NCI-H1694 treated with DMSO at 0.1 percent for 48 hours (cell line): ENCODE measurements at regions not wholly inside any gene's neighbourhood (a gene's known extent, or its start where the extent isn't known, plus 50 kb on each side); places are given as distances from the start of the nearest gene placed in this dataset.
"Not testable (repeated sequence)": the region's sequence is repeated elsewhere in the genome, so short reads cannot be mapped to it uniquely, and the experiment has no call there.

Experiments used
- DNase-seq: peaks from one replicate; lab custom pipeline; 2025; lab: John Stamatoyannopoulos, UW

DNA sequence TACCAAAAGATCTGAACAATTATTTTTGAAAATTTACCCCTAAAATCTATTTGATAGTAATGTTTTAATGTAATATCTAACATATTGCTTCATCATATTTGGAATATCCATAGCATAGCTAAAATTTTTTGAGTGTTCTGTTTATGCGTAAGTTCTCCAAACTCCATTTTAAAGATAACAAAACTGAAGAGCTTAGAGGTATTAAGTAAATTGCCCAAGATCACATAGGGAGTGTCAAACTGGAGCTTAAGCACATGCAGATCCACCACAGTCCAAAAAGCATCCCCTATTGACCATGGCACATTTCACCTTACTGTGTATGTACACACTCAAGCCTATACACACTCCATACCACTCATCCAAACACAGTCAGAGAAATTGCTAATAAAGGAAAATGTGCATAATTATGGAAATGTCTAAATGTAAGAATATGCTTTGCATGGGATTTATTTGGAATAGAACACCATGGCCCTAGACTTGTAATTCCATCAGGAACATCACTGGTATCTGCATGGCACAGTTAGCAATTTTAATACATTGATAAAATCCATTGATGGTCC, 85.2 kb upstream of the TGFBR2 start:
- DNase-seq, result no peak

DNA sequence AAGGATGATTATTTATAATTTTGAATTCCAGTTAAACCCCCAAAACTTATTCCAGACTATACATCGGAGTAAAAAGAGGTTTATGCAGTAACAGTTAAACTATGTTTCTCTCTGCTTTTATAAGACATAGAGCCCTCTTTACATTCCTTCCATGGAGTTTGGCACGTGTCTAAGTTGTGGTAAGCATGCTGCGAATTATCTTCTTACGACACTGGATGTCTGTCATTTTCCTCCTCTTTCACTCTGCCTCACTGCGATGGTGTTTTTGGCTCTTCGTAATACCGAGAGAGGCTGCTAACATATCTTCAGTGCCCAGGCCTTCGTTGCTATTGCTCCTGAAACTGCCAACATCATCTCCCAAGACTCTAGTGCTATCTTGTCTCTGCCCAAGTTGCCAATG, 83.9 kb upstream of the TGFBR2 start:
- no peak for DNase-seq

DNA sequence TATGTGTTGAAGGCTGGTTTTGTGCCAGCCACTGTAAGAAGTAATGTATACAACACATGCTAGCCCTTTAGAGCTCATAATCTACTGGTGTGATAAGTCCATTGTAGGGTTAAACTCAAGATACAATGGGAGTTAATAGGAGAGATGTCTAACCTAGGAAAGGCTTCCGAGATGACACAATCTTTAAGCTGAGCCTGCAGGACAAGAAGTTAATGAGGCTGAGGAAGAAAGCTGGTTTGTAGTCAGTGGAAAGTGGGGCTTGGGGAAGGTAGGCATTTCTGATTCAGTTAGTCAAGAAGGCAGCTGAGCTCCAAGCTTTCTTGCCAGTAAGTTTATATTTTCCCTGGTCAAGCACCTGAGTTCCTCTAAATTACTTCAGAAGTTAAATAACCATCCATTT, 83.0 kb upstream of the TGFBR2 start:
- no peak for DNase-seq

DNA sequence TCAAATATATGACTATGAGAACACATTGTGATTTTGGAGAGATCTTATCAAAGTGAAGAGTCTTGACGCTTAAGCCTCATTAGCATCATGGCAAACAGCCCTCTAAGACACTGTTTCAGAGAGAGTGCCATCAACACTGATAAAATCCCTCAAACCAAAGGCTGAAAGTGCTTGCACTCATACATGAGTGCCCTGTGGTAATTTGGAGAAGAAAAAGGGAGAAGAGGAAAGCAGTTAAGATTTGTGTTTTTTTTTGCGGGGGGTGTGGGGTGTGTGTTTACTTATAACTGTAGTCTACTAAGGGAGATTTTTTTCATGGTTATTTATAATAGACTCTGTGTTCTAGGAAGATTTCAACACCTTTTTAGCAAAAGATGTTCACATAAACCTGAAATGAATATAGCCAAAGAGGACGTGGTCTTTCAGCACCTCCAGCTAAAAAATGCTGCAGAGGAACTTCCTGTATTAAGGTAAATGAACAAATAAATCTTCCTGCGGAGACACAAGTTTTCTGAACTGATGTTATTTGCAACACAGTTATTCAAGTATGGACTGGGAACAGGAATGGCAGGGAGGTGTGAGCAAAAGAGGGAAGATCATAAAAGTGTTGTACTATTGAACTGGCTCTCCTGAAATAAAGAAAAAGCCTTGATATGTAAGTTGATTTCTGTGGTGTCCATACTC, 81.9 kb upstream of the TGFBR2 start:
- no peak for DNase-seq

DNA sequence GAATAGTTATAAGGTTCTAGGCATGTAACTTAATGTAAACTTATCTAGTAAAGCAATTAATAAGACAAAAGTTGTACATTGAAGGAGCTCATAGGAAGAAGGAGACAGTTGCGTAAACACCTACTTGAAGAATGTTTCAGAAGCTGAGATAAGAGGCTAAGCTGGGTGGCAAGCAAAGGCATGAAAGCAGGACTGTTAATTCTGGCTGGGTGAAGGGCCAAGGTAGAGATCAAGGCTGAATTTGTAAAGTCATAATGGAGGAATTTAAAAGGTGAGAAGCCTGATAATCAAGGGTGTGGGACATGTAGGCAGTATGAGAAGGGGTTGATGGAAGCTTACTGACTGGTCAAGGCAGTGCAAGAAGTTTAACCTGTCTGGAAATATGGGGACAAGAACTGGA, 80.4 kb upstream of the TGFBR2 start:
- DNase-seq, result no peak

DNA sequence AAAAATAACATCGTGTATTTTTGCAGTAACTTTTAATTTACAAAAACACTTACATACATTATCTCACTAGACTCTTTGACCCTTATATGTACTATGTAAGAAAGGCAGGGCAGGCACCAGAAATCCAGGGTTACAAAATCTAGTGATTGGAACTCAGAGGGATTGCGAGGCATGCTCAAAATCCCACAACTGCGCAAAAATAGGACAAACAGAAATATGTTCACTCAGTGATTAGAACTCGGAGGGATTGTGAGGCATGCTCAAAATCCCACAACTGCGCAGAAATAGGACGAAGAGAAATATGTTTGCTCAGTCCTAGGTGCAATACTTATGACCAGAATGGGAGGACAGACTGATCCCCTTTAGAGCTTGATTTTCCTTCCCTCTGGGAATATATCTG, 79.2 kb upstream of the TGFBR2 start:
- no peak for DNase-seq

DNA sequence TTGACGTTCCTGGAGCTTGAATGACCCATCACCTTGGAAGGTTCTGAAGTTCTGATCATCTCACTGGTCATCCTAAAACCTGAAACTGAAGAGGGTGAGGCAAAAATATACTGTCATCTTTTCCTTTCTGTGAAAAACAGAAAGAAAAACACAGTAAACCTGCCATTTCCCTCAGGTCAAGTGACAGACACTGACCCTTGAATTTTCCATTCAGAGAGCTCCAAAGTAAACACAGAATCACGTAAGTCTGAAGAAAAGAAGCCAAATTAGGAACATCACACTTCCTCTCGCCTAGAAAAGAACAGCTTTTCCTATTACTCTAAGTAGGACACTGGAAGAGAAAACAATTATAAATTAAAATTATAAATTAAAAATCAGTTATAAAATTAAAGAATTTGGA, 78.7 kb upstream of the TGFBR2 start:
- no peak for DNase-seq

DNA sequence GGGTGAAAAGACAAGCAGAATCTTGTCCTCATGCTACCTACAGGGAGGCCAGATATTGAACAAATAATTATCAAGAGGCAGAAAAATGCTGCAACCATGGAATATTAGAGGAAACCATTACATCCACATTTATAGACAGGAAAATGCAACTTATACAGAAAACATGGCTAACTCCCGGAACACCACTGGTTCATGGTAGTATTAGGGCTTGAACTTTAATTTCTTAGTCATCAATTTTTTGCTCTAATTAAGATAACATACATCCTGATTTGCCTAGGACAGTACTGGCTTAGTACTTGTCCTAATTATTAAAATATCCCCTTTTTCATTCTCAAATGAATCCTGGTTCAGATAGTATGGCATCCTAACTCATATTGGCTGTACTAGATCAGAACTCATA, 76.3 kb upstream of the TGFBR2 start:
- no peak for DNase-seq

DNA sequence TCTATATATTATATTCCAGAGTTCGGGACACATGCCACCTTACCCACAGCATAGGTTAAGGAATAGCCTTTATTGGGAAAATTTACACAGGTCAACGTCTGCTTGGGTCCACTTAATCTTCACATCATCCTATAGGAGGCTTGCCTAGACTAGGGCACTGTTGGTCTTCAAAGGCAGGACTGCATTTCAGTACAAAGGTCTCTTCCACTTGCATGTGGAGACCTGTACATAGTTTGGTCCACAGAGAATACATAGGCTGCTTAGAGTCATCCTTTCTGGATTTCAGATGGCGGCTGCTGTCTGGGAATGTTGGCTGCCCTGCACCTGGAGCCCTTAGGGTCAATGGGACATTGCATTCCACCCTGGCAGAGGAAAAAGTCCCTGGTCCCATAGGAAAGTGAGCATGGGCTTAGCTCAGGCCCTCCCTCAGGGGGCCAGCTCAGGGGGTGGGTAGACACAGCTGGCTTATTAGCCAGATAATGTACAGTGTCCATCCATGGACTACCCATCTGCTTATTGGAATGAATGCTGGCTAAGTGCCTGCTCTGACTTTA, 75.3 kb upstream of the TGFBR2 start:
- DNase-seq, result no peak

DNA sequence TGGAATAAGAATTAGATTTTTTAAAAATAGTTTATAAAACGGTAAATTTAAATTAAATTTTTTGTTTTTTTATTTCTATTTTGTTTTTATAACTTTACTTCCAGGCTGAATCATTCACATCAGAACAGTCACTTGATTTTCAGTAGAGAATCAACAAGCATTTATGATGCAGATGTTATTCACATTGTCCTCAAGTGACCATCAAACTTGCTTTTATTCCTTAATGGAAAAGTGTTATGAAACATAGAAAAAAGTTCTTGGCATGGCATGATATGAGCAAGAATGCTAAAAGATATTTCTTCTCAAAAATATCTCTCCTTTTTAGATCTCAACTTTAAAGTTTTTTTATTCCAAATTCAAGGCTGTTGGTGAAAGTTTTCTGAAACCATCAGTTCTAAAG, 70.9 kb upstream of the TGFBR2 start:
- DNase-seq, result no peak

DNA sequence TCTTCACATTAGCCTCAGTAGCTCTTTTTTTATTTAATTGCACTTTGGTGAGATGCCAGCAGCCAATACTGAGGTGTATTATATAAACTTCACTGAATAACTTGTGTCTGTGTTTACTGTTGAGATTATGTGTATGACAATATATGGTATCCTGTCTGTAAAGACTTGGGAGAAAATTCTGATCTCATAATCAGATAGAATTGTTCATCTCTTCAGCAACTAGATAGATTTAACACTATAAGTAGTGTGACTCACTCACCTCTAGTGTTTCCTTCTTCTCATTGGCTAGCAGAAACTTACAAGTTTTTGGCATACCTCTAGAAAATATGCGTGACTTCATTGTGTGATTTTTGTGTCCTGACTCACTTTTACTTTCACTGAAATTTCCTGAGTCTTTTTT, 67.6 kb upstream of the TGFBR2 start:
- DNase-seq, result no peak

DNA sequence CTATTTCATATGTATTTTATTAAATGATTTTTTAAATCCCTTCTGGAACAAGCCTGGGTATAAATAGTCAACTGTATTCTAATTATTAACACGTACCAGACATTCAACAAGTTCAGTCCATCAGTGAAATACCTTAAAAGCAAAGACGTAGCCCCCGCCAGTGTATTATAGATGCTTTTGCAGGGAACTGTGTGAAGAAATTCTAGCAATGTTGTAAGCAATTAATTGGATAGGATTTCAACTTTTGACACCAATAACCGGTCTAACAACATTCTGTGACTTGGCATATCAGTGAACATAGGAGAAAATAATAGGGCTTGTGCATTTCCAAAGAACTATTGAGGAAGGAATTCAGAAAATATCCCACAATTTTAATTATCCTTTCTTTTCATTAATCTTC, 67.2 kb upstream of the TGFBR2 start:
- no peak for DNase-seq

DNA sequence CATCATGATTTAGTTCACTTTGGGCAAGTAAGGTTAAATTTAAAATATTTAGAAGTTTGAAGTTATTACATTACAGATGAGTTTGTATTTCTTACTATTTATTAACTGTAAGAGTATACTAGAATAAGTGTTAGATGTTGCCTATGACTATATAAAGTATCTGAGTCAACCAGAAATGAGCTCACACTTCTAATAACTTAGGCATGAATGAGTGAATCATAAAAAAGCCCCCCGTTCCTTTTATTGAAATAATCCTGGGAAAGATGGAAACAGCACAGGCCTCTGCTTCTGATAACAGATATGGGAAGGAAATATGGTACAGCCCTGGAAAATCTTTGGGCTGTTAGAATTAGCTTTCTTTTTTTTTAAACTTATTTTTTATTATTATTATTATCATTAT, 66.6 kb upstream of the TGFBR2 start:
- DNase-seq, result no peak

DNA sequence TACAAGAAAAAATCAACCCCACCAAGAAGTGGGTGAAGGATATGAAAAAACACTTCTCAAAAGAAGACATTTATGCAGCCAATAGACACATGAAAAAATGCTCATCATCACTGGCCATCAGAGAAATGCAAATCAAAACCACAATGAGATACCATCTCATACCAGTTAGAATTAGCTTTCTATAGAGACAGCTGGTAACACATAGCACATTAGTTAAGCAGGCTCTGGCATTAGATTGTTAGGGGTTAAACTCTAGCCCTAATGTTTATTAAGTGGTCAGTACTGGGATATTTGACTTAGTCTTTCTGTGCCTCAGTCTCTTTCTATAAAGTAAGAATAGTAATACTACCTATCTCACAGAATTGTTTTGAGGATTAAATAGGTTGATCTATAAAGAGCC, 65.2 kb upstream of the TGFBR2 start:
- not testable (repeated sequence) for DNase-seq

DNA sequence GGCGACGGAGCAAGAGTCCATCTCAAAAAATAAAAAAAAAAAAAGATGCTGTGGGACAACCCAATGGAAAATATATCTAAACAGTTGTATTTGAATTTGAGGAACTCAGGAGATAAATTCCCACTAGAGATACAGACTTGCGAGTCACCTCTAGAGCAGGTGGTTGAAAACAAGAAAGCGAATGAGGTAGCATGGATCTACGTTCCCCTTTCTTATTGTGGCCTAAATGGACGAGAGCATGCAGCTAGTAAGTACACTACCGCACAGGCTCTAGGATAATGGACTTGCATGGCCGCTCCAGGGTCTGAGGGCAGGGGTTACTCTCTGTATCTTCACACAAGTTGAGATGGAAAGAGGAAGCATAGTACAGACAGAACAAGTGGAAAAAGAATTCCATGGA, 63.5 kb upstream of the TGFBR2 start:
- no peak for DNase-seq

DNA sequence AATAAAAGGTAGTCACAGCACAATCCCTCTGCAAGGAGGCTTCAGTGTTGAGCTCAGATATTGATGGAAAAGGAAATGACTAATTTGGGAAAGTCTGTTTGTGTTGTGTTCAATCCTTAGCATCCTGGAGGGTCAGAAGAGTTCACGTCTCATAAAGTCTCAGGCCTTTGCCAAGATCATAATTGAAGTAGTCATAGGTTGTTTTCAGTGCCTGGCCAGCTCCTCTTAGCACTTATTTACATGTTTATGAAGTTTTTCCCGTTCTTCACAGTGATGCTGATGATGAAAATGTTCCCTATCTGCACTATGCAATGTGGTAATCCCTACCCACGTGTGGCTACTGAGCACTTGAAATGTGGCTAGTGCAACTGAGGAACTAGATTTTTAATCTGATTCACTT, 61.6 kb upstream of the TGFBR2 start:
- no peak for DNase-seq

DNA sequence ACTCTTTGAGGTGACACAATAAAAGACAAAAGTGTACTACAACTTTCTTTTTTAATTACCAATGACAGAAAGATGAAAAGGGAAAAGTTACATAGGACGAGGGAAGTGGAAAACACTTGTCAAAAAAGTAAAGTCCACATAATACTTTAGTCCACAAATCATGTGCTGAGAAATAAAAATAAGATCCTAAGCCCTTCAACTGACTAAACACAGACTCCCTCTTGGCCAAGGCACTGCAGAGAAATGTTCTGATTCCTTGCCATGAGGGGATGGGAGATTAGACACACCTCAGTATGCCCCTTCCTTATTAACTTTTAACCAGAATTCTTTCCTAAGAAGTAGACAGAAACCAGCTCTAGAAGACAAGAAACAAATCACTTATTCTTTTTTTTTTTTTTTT, 59.5 kb upstream of the TGFBR2 start:
- no peak for DNase-seq

DNA sequence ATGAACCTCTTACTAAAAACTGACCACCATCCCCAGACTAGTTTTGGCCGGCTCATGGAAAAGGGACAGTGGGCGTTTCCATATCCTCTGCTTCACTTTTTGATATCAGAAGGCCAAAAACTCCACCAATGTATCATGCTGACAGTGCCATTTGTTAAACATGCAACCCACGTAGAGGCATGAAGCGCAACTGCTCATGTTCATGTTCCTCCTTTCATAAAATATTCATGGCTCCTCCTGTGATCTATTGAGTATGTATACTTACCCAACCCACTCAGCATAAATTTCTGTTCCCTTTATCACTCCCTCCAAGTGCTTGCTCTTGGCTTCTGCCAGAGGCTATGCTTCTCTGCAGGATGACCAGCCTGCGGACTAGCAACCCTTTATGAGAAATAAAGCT, 58.7 kb upstream of the TGFBR2 start:
- no peak for DNase-seq

DNA sequence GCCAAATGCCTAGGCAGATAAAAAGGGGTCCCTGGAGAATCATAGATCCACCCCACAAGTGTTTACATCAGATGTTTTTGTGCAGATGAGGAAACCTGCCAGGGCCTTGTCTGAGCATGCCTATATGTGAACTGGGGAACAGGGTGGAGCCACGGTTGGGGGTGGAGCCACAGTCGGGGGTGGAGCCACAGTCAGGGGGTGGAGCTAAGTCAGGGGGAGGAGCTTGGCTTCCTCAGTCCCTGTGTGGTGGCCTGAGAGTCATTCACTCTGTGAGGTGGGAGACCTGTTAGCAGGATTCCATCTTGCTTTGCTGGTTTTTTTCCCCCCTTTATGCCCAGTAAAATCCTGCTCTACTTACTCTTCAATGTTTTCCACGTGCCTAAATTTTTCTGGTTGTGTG, 57.8 kb upstream of the TGFBR2 start:
- DNase-seq, result no peak

DNA sequence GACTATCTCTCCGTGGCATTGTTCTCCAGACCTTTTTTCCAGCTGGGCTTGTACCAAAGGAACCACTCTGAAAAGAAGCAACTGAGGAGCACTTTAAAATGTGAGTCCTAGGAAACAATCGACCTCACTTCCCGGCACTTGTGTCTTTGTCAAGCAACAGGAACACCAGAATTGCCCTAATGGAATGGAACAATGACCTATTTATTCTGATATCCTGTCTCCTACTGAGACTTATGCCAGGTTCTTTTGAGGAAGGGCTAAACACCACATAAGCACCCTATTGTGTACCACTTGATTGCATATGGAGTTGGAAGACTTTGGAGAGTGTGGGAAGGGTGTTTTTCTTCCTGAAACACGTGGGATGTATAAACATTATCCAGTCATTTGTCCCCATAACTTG, 56.8 kb upstream of the TGFBR2 start:
- DNase-seq, result no peak

DNA sequence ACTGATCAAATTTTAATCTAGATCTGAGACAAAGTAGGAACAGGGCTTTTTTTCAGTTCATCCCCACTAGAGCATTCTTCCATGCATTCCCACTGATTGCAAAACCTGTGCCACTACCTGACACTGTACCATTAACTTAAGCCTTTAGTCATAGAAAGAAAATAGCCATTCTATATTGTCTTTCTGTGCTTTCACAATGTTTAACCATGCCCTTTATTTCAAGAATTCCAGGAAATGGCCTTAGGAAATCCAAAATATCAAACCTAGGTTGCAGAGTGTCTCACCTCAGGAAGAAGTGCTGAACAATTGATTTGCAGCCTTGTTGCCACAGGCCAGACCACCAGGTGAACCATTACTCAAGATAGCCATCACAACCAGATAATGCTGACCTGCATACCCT, 56.2 kb upstream of the TGFBR2 start:
- DNase-seq, result no peak

DNA sequence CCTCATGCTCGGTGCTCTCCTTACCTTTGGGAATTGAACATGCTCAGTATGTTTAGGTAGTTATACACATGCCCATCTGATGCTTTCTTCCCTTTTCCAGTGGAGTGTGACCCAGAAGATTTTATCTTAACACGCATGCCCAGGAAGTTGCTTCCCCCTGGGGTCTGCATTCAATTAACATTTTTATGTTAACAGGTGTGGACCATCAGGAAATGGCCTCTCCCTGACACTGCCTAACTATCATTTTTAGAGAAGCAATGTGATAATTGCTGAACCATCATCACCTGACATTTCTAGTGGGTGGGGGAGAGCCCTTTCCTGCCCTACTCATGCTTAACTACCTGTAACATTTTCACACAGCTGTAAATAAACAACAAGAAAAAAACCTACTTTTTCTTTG, 55.1 kb upstream of the TGFBR2 start:
- no peak for DNase-seq

DNA sequence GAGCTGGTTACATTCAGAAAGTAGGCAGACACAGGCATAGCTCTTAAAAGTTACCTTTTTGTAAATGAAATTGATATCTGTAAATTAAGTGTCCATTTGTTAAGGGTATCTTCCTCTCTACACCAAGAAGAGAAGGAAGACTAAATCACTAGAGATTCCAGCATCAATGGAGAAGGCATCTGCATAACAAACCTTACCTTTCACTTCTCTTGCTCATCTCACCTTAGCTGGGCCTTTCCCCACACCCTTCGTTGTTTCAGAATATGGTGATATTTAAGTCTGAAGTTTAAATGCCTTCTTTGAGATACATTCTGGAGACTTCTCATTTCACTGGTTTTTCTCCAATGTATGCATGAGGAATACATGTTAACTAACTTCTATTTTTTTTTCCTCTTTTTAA, 54.5 kb upstream of the TGFBR2 start:
- no peak for DNase-seq

DNA sequence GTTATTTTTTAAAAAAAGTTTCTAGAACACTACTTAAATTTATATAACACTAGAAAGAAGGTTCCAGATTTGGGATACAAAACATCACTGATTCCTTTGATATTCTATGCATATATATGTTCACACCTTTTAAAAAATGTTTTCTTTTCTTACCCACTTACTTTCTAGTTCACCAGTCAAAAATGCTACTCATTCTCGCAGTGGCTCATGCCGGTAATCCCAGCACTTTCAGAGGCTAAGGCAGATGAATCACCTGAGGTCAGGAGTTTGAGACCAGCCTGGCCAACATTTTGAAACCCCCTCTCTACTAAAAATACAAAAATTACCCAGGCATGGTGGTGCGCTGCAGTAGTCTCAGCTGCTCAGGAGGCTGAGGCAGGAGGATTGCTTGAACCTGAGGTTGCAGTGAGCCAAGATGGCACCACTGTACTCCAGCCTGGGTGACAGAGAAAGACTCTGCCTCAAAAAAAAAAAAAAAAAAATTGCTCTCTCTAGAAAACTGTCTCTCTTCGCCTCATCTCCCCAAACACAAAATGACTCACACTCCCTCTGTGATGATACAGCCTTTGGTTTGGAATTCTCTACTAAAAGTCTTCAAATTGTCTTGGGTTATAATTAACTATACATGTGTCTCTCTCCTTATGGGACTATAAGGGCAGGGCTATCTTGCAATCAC, 52.6 kb upstream of the TGFBR2 start:
- no peak for DNase-seq
